Breast epithelium (tissue), 3 donors: ENCODE measurements at regions not wholly inside any gene's neighbourhood (a gene's known extent, or its start where the extent isn't known, plus 50 kb on each side); places are given as distances from the start of the nearest gene placed in this dataset.

Source experiments
- POLR2A ChIP-seq: fragments of 450-650 bp; IDR thresholded peaks from one replicate; pipeline ENCODE4 v1.6.1; 2016; ENCODE audit warnings: antibody characterized with exemption, mild to moderate bottlenecking, moderate library complexity
- POLR2AphosphoS5 ChIP-seq, 3 donors: sonication (generic); formaldehyde crosslinking; IDR thresholded peaks; one replicate each; pipeline ENCODE4 v1.6.1; 2017; ENCODE audit warnings: antibody characterized with exemption in 3 of 3
- TF ChIP-seq, protein P1 (sequence below), 3 donors: fragments of 450-650 bp; IDR thresholded peaks; one replicate each; pipeline ENCODE4 v1.5.1; 2016 to 2017; ENCODE audit warnings: antibody characterized with exemption in 3 of 3, mild to moderate bottlenecking in 3 of 3, moderate library complexity in 3 of 3

DNA sequence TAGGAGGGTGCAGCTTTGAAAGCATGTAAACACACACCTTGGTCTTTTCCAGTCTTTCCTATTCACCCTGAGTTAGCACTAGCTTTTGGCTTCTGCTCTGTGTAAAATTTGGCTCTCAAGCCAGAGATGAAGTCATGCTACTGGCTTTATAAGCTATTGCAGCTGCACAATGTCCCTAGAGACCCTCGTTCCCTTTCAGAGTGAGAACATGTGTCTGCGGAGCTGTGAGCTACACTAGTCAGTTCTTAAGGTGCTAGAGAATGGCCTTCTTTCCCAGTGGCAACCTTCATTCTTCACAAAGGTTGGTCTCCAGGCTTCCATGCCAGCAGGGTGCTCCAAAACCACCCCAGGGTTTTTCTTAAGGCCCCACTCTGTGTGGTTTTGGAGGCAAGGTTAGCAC lies 199.1 kb downstream of the SPATA18 start:
- TF ChIP-seq, protein P1, sequence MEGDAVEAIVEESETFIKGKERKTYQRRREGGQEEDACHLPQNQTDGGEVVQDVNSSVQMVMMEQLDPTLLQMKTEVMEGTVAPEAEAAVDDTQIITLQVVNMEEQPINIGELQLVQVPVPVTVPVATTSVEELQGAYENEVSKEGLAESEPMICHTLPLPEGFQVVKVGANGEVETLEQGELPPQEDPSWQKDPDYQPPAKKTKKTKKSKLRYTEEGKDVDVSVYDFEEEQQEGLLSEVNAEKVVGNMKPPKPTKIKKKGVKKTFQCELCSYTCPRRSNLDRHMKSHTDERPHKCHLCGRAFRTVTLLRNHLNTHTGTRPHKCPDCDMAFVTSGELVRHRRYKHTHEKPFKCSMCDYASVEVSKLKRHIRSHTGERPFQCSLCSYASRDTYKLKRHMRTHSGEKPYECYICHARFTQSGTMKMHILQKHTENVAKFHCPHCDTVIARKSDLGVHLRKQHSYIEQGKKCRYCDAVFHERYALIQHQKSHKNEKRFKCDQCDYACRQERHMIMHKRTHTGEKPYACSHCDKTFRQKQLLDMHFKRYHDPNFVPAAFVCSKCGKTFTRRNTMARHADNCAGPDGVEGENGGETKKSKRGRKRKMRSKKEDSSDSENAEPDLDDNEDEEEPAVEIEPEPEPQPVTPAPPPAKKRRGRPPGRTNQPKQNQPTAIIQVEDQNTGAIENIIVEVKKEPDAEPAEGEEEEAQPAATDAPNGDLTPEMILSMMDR (IDR thresholded peaks at IDR 0.05): no peak
- no peak for TF ChIP-seq POLR2A
- TF ChIP-seq POLR2AphosphoS5 (IDR thresholded peaks at IDR 0.05): no peak
